RPMI7951 (cell line): ENCODE measurements at regions not wholly inside any gene's neighbourhood (a gene's known extent, or its start where the extent isn't known, plus 50 kb on each side); places are given as distances from the start of the nearest gene placed in this dataset.
"Not testable (repeated sequence)": the region's sequence is repeated elsewhere in the genome, so short reads cannot be mapped to it uniquely, and the experiment has no call there.

Experiments
- DNase-seq: peaks from one replicate; pipeline ENCODE4 v3.0.0-alpha.2; 2012; ENCODE audit warnings: low read depth

DNA sequence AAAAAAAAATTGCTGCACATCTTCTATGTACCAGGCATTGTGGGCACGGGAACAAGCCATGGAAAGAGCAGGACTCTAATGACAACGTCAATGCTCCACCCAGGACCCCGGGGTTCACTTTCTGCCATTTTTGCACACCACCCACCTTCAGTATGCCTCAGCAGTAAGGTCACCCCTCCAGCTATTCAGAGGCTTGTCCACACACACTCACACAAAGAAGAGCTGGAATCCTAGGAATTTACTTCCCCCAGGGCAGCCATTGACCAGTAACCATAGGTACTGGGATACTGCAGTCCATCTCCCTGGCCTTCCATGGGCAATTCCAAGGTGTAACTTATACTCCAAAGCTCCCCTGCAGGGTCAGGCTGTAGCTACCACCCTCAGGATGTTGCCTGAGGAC is 170.8 kb downstream of the SUCLG1 start:
- no peak for DNase-seq

DNA sequence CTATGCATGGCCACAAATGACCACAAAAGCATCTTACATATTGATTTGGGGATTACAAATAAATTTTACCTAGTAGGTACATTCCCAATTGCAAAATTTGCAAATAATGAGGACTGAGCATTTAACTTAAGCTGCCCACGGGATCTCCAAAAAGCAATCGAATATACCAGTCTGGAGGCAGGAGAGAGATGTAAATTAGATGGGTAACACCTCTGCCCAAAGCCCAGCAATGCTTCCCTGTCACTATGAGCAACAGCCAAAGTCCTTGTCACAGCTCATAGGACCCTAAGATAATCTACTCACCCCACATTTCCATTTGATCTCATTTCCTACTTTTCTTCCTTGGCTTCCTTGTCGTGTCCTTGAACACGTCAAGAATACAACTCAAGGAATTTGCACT is 172.2 kb downstream of the SUCLG1 start:
- DNase-seq, result no peak

DNA sequence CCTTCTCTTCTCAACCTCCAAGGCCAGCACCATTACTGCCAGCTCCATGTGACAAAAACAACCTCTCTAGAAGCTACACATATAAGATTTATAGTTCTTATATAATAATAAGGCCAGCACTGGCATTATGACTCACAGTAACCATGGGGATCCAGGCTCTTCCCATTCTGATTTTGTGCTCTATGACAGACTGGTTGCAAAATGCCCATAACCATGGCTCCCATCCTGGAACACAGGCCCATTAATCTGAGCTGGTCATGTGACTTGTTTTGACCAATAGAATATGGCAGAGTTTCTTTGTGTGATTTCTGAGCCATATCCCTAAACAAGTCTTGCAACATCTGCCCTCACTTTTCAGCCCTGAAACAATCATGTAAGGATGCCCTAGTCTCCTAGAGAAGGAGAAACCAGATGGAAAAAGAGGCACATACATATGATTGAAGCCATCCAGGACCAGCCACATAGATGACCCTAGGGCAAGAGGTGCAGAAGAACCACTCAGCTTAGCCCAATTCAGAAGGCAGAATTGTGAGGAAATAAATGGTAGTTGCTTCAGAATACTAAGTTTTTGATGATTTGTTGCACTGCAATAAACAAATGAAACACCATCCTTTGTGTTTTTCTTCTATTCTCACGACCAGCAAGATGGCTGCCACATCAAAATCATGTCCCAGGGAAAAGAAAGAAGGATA is 173.9 kb downstream of the SUCLG1 start:
- DNase-seq, result peak; percentile 15

- DNase-seq, result no peak
These were observed 175.6 kb downstream of the SUCLG1 start for GRCh38 chr2:84283506-84283905.

- DNase-seq, result no peak
These were observed 177.6 kb downstream of the SUCLG1 start for GRCh38 chr2:84281510-84281909.

DNA sequence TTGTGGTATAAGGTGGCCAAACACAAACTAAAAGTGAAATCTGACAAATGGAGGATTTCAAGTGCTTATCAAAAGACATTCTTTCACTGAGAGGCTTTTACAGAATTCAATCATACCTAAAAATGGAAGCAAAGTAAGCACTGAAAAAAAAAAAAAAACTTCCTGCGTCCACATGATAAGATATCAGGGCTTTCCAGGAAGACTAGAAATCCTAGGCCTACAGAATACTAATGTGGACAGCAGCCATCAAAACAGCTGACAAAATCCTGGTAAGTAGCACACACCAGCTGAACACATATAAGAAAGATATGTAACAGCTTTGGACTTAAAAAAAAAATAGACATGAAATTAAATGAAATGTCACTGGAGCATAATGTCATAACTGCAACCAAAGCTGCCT is 178.2 kb downstream of the SUCLG1 start:
- no peak for DNase-seq

- DNase-seq, result no peak
These were observed 180.7 kb downstream of the SUCLG1 start for GRCh38 chr2:84278386-84278785.

DNA sequence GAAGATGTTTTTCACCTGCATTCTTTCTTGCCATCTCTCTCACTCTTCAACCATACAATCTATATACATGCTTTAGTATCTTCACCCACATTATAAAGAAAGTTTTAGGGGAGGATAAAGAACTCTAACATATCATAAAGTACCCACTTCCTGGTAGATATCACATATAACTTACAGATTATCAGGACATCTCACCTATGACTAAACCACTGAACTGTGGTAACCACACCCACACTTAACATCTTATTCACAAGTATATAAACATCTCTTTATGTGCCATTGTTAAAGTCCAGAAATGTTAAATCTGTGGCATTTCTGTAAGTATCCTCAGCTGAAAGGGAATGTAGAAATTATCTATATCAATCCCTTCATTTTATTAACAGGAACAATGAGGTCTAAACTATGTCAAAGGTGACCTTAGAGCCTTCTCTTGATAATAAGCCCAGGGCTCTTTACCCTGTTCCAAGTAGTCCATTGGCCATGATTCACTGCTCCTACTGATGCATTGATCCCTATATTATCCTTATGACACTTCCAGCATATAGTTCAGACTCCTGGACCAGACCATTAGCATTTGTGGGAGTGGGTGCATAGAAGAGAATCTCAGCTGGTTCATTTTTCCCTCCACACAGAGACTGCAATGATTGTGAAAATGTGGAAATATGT is 182.4 kb downstream of the SUCLG1 start:
- DNase-seq, result no peak

DNA sequence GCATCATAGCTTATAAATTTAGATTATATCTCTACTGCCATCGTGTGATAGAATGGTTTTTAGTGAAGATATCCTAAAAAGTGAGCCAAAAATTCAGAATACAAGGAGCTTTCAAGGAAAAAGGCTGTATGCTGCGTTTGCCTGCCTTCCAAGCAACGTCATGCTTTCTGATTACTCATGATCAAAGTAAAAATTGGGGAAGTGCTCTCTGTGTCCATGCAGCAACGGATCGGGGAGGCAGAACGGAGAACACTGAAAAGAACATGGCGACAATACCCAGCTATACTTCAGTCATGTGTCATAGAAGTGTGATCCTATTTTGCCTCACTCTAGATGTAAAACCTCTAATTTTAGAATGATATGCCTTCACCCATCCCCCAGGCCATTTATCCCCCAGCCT is 185.7 kb downstream of the SUCLG1 start:
- DNase-seq, result no peak

DNA sequence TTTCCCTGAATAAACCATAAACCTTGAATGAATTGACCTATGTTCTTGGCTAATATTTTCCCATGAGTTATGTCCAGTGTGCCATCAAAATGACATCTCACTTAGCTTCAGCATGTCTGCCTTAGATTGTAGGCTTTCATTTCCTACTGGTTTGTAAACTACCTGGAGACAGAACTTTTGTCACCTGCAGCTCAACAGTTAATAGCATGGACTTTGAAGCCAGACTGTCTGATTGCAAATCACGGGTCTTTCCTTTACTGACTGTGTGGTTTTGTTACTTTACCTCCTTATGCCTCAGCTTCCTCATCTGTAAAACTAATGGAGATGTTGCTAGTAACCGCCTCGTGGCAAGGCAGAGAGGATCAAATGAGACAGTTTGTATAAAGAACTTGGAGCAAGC is 187.1 kb downstream of the SUCLG1 start:
- DNase-seq, result no peak

DNA sequence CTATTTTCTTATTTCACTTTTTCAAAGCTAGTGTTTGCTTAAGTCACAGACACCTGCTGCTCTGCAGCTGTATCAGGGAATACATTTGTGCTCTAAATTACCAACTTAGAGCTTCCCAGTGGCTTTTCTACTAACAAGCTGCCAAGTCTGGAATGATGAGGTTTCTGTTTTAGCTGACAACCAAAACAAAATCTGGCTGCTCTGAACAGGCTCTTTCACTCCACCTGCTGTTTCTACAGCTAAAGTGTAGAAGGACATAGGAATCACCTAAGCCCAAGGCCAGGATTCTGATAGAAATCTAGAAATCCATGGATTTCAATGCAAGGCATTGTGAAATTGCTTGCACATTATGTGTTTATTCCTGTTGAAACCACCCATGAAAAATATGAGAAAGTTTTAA is 201.2 kb downstream of the SUCLG1 start:
- no peak for DNase-seq

DNA sequence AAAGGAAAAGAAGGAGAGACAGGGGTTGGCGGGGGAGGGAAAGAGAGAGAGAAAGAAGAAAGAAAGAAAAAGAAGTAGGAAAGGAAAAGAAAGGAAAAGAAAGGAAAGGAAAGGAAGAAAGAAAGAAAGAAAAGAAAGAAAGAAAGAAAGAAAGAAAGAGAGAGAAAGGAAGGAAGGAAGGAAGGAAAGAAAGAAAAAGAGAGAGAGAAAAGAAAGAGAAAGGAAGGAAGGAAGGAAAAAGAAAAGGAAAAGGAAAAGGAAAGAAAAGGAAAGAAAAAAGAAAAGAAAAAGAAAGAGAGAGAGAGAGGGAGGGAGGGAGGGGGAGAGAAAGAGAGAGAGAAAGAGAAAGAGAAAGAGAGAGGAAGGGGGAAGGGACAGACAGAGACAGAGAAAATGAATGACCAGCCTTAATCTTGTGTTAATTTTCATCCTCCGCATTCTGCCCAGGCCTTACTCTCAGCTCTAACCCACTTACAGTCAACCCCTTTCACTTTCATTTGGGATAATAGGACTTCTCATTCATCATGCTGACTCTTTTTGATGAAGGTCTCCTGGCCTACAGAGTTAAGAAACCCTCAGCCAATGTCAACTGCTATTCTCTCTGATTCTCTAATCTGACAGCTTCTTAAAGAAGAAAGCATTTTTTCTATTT is 207.3 kb downstream of the SUCLG1 start:
- no peak for DNase-seq

DNA sequence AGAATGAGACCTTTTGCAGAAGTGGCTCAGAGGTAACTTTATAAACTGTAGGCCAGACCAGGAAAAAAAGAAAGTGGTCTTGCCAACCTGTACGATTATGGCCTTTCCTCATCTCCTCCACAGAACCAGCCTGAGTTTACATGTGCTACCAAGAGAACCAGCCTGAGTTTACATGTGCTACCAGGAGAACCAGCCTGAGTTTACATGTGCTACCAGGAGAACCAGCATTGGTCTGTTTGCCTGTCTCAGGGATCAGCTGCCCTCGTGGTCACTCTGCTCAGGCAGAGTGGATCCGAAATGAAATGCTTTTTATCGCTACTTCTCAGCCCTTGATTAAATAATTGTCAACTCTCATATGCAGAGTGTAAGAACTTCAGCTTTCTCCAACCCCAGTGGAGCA is 209.9 kb downstream of the SUCLG1 start:
- no peak for DNase-seq

- peak; percentile 21 for DNase-seq
These were observed 211.5 kb downstream of the SUCLG1 start for GRCh38 chr2:84247532-84247931.

GRCh38 chr2:84243788-84244733 is 215.0 kb downstream of the SUCLG1 start:
- no peak for DNase-seq

DNA sequence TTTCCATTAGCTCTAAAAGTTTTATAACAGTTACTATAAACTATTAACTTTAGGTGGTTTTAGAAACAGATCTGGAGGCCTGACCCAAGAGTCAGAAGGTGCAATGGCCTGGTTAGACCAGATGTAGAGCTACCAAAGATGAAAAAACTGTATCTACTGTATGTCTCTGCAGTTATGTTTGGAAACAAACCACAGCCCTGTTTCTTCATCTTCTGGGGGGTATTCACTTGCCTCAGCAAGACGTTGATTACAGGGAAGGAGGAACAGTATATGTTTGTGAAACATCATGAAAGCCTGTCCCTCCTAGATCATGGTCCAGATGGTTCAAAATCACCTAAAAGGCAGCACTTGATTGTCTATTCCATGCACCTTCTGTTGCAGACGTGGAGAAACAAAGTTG is 220.2 kb downstream of the SUCLG1 start:
- no peak for DNase-seq

- DNase-seq, result no peak
These were observed 222.8 kb downstream of the SUCLG1 start for GRCh38 chr2:84236288-84236687.

GRCh38 chr2:84234103-84234502 is 225.0 kb downstream of the SUCLG1 start:
- no peak for DNase-seq

GRCh38 chr2:84231478-84231877 is 227.6 kb downstream of the SUCLG1 start:
- no peak for DNase-seq

GRCh38 chr2:84224121-84224520 is 235.0 kb downstream of the SUCLG1 start:
- no peak for DNase-seq

DNA sequence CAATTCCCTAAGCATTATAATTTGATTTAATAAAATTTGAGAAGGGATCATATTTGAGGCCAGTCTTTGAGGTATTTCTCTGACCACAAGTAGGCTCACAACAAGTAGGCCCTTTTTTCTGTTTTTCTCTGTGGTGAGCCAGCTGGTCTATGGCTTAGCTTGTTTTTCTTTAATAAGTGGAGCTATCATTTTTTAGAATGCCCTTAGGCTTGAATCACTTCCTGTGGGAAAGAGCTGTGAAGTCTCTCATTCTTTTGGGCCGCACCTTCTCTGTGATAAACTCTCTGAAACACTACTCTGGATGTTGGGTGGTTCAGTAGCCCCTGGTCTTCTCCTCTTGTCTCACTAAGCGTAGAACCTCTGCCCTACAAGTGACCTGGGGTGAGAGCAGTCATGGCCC is 235.9 kb downstream of the SUCLG1 start:
- DNase-seq, result peak; percentile 37

GRCh38 chr2:84221102-84221501 is 238.0 kb downstream of the SUCLG1 start:
- not testable (repeated sequence) for DNase-seq
